ENCODE measurements at regions not wholly inside any gene's neighbourhood (a gene's known extent, or its start where the extent isn't known, plus 50 kb on each side); places are given as distances from the start of the nearest gene placed in this dataset.

DNA sequence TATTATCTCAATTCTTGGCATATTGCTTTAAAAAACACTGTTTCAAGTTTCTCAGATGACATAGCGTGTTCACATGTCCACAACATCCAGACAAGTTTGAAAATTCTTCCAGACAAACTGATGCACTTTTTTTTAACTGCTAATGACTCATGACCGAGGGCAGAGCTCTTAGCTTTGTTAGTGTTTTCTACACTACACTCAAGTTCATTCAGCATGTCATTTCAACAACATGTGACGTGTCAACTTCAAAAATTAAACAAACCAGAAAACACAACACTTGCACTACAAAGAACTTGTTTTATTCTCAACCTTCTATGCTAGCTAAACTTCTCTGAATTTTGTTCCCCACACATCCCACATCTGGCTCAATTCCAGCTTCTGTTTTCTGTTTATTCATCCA lies 1186.3 kb upstream of the FLRT2 start:
- TF ChIP-seq, protein P1, sequence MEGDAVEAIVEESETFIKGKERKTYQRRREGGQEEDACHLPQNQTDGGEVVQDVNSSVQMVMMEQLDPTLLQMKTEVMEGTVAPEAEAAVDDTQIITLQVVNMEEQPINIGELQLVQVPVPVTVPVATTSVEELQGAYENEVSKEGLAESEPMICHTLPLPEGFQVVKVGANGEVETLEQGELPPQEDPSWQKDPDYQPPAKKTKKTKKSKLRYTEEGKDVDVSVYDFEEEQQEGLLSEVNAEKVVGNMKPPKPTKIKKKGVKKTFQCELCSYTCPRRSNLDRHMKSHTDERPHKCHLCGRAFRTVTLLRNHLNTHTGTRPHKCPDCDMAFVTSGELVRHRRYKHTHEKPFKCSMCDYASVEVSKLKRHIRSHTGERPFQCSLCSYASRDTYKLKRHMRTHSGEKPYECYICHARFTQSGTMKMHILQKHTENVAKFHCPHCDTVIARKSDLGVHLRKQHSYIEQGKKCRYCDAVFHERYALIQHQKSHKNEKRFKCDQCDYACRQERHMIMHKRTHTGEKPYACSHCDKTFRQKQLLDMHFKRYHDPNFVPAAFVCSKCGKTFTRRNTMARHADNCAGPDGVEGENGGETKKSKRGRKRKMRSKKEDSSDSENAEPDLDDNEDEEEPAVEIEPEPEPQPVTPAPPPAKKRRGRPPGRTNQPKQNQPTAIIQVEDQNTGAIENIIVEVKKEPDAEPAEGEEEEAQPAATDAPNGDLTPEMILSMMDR (IDR thresholded peaks at IDR 0.05) = no peak
- TF ChIP-seq ZFX (IDR thresholded peaks at IDR 0.05; ENCODE audit: borderline replicate concordance) = no peak

All from 22Rv1 (cell line).